Mammary epithelial cell (primary cell): ENCODE measurements at regions not wholly inside any gene's neighbourhood (a gene's known extent, or its start where the extent isn't known, plus 50 kb on each side); places are given as distances from the start of the nearest gene placed in this dataset.

ENCODE experiments used
- EZH2 ChIP-seq: IDR thresholded peaks from 2 replicates; pipeline ENCODE4 v1.6.1; 2012; ENCODE audit warnings: low read length, inconsistent platforms, borderline replicate concordance
- TF ChIP-seq, protein P1 (sequence below), 2 donors: IDR thresholded peaks in 1 of 2; conservative IDR thresholded peaks in 1 of 2; 2 replicates each; pipeline ENCODE4 v1.5.1; 2011 to 2012; ENCODE audit warnings: inconsistent platforms in 2 of 2, low read length in 2 of 2, mild to moderate bottlenecking in 2 of 2, control low read depth in 1 of 2, low read depth in 1 of 2; ENCODE audit not compliant: insufficient read depth in 1 of 2; ENCODE audit errors: extremely low read depth in 1 of 2

DNA sequence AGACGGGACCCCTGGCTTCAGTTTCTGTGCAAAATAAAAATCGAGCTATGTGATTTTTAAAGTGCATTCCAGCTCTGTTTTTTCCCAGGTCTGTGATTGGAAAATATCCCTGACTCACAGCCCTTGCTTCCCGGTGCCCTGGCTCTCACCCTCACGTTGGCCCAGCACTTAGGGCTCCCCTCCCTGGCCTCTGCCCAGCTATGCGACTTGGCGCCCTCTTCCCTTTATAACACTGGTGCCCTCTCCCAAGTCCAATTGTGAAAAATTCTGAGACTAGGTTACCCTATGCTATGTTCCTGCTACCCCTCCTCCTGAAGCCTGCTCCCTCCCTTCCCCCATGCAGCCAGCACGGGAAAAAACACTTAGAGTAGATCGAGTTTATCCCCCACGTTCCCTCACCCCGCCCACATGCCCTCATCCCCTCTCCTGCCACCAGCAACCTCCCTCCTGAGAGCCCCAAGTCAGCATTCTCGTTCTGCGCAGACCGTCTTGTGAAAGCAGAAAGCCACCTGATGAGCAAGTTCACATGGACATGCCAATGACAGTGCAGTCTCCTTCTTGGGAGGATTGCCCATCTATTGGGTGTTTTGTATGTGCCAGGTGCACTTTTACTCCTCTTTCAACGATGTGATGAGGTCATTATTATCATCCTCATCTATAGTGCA, 228.8 kb downstream of the VAPA start:
- TF ChIP-seq, protein P1, sequence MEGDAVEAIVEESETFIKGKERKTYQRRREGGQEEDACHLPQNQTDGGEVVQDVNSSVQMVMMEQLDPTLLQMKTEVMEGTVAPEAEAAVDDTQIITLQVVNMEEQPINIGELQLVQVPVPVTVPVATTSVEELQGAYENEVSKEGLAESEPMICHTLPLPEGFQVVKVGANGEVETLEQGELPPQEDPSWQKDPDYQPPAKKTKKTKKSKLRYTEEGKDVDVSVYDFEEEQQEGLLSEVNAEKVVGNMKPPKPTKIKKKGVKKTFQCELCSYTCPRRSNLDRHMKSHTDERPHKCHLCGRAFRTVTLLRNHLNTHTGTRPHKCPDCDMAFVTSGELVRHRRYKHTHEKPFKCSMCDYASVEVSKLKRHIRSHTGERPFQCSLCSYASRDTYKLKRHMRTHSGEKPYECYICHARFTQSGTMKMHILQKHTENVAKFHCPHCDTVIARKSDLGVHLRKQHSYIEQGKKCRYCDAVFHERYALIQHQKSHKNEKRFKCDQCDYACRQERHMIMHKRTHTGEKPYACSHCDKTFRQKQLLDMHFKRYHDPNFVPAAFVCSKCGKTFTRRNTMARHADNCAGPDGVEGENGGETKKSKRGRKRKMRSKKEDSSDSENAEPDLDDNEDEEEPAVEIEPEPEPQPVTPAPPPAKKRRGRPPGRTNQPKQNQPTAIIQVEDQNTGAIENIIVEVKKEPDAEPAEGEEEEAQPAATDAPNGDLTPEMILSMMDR (conservative IDR thresholded peaks at IDR 0.05 in 1 of 2, IDR thresholded peaks at IDR 0.05 in 1 of 2; ENCODE audit: extremely low read depth in 1 of 2, insufficient read depth in 1 of 2, low read depth in 1 of 2, low read length in 2 of 2), result no peak
- TF ChIP-seq EZH2, result no peak
